ENCODE measurements at regions not wholly inside any gene's neighbourhood (a gene's known extent, or its start where the extent isn't known, plus 50 kb on each side); places are given as distances from the start of the nearest gene placed in this dataset.

GRCh38 chr6:25007269-25007699, 71.5 kb upstream of the RIPOR2 start:
- Mint-ChIP-seq H3K27me3 (ENCODE audit: insufficient read depth) (no peaks in the 10 kb centered on the region), H3K9me3 (no peaks in the 10 kb centered on the region), H3K27ac (no peak overlapping the region), H3K4me3 (no peak overlapping the region), H3K4me1 (peaks cover 18% of the 10 kb centered on the region), H3K36me3 (ENCODE audit: low read depth) (no peaks in the 10 kb centered on the region)
- Histone ChIP-seq H3K9ac (ENCODE audit: extremely low read depth, low read length, poor library complexity, severe bottlenecking) (no peak overlapping the region), H3K4me3 (ENCODE audit: low read length) (no peak overlapping the region), H3K27ac (ENCODE audit: low read depth, low read length) (no peak overlapping the region), H3K36me3 (ENCODE audit: control insufficient read depth, insufficient read depth, low read length) (no peaks in the 10 kb centered on the region), H3K27me3 (ENCODE audit: control insufficient read depth, insufficient read depth, low read length, poor library complexity, severe bottlenecking) (no peaks in the 10 kb centered on the region), H3K9me3 (ENCODE audit: control insufficient read depth, low read length) (no peaks in the 10 kb centered on the region), H3K4me1 (ENCODE audit: control insufficient read depth, insufficient read depth, low read length) (peaks cover 6% of the 10 kb centered on the region)
- no peak for DNase-seq
- TF ChIP-seq, protein P1, sequence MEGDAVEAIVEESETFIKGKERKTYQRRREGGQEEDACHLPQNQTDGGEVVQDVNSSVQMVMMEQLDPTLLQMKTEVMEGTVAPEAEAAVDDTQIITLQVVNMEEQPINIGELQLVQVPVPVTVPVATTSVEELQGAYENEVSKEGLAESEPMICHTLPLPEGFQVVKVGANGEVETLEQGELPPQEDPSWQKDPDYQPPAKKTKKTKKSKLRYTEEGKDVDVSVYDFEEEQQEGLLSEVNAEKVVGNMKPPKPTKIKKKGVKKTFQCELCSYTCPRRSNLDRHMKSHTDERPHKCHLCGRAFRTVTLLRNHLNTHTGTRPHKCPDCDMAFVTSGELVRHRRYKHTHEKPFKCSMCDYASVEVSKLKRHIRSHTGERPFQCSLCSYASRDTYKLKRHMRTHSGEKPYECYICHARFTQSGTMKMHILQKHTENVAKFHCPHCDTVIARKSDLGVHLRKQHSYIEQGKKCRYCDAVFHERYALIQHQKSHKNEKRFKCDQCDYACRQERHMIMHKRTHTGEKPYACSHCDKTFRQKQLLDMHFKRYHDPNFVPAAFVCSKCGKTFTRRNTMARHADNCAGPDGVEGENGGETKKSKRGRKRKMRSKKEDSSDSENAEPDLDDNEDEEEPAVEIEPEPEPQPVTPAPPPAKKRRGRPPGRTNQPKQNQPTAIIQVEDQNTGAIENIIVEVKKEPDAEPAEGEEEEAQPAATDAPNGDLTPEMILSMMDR (conservative IDR thresholded peaks at IDR 0.05) = no peak
- 83 to 93% methylated on average over 1 to 3 of the region's 3 CpGs for WGBS, 2 experiments (ENCODE audit: insufficient coverage in 1 of 2, insufficient read length in 1 of 2)

DNA sequence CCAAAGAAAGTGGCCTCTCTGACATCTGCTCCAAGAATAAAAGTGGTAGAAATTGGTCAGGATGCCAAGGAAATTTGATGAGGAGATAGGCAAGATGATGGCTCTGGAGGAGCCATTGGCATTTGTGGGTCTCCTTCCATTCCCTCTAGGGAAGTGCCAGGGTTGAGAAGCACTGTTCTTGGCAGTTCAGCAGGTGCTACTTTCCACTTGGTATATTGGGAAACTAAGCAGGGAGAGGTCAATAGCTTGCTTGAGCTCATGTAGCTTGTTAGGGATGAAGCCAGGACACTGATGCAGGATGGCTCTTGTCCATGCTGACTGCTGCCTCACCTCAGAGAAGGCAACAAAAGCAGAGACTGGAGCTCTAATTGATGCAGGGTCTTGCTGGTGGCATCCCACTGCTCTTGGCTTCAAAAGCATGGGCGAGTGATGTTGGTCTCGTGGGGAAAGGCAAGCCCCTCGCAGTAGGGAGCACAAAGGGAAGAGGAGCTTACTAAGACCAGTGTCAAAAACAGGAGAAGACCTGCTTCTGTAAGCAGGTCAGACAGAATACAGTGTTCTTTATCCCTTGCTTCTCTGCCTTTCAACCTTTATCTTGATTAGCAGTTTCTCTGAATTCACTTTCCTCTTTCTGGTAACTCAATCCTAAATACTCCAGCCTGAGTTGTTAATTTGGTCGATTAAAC, 73.1 kb upstream of the RIPOR2 start:
- H3K4me3 Mint-ChIP-seq = no peak overlapping the region
- H3K36me3 Mint-ChIP-seq (ENCODE audit: low read depth) = no peaks in the 10 kb centered on the region
- H3K4me3 ChIP-seq (ENCODE audit: low read length) = no peak overlapping the region
- no peaks in the 10 kb centered on the region for H3K9me3 Mint-ChIP-seq
- WGBS, 2 experiments (ENCODE audit: insufficient coverage in 1 of 2, insufficient read length in 1 of 2) = 92% methylated on average over 4 of the region's 4 CpGs
- H3K27me3 ChIP-seq (ENCODE audit: control insufficient read depth, insufficient read depth, low read length, poor library complexity, severe bottlenecking) = no peaks in the 10 kb centered on the region
- no peaks in the 10 kb centered on the region for H3K36me3 ChIP-seq (ENCODE audit: control insufficient read depth, insufficient read depth, low read length)
- no peak overlapping the region for H3K27ac Mint-ChIP-seq
- H3K4me1 ChIP-seq (ENCODE audit: control insufficient read depth, insufficient read depth, low read length) = peaks cover 6% of the 10 kb centered on the region
- no peaks in the 10 kb centered on the region for H3K27me3 Mint-ChIP-seq (ENCODE audit: insufficient read depth)
- H3K4me1 Mint-ChIP-seq = peaks cover 18% of the 10 kb centered on the region
- no peak overlapping the region for H3K27ac ChIP-seq (ENCODE audit: low read depth, low read length)
- H3K9me3 ChIP-seq (ENCODE audit: control insufficient read depth, low read length) = no peaks in the 10 kb centered on the region
- TF ChIP-seq, protein P1 (conservative IDR thresholded peaks at IDR 0.05) = no peak
- H3K9ac ChIP-seq (ENCODE audit: extremely low read depth, low read length, poor library complexity, severe bottlenecking) = no peak overlapping the region
- no peak for DNase-seq

DNA sequence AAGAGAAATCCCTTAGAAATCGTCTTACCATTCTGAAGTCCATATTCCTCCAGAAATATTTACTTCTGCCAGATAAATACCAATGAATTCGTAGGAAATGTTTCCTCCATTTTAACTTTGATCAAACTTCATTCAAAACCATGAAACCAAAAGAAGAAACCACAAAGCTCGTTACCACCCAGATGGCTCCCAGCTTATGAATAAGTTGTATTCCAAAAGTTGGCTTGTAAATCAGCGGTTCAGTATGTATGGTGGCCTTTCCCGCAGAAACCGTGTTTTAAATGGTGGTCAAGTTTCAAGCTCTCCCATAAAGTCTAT, 73.6 kb upstream of the RIPOR2 start:
- Mint-ChIP-seq H3K27ac (no peak overlapping the region), H3K36me3 (ENCODE audit: low read depth) (no peaks in the 10 kb centered on the region), H3K4me3 (no peak overlapping the region), H3K9me3 (no peaks in the 10 kb centered on the region), H3K4me1 (peaks cover 20% of the 10 kb centered on the region), H3K27me3 (ENCODE audit: insufficient read depth) (no peaks in the 10 kb centered on the region)
- WGBS, 2 experiments (ENCODE audit: insufficient coverage in 1 of 2, insufficient read length in 1 of 2) = 93 to 100% methylated on average over 3 to 6 of the region's 6 CpGs
- Histone ChIP-seq H3K27me3 (ENCODE audit: control insufficient read depth, insufficient read depth, low read length, poor library complexity, severe bottlenecking) (no peaks in the 10 kb centered on the region), H3K9ac (ENCODE audit: extremely low read depth, low read length, poor library complexity, severe bottlenecking) (no peak overlapping the region), H3K9me3 (ENCODE audit: control insufficient read depth, low read length) (no peaks in the 10 kb centered on the region), H3K4me3 (ENCODE audit: low read length) (no peak overlapping the region), H3K36me3 (ENCODE audit: control insufficient read depth, insufficient read depth, low read length) (no peaks in the 10 kb centered on the region), H3K4me1 (ENCODE audit: control insufficient read depth, insufficient read depth, low read length) (peaks cover 5% of the 10 kb centered on the region), H3K27ac (ENCODE audit: low read depth, low read length) (no peak overlapping the region)
- TF ChIP-seq, protein P1 (conservative IDR thresholded peaks at IDR 0.05) = no peak
- DNase-seq = no peak
